Left lung (tissue), 4 donors: ENCODE measurements at regions not wholly inside any gene's neighbourhood (a gene's known extent, or its start where the extent isn't known, plus 50 kb on each side); places are given as distances from the start of the nearest gene placed in this dataset.
"Not testable (repeated sequence)": the region's sequence is repeated elsewhere in the genome, so short reads cannot be mapped to it uniquely, and the experiment has no call there.

Experiments
- ATAC-seq: fragments of 200-7000 bp; cut with Tn5 transposase; one replicate; pipeline ENCODE4 v1.9.1; 2020; ENCODE audit warnings: moderate library complexity
- DNase-seq, 4 donors: peaks; one replicate each; pipeline ENCODE4 v3.0.0-alpha.2; 2013 to 2020
- H3K27ac ChIP-seq, 2 donors: fragments of 200-600 bp; sonication (generic) in 1 of 2; one replicate each; pipeline versions ENCODE4 v1.5.0 to v1.8.0; 2020 to 2021
- H3K27me3 ChIP-seq, 2 donors: fragments of 200-600 bp; sonication (generic) in 1 of 2; one replicate each; pipeline versions ENCODE4 v1.5.0 to v1.8.0; 2020 to 2021
- H3K36me3 ChIP-seq, 2 donors: fragments of 200-600 bp; sonication (generic) in 1 of 2; one replicate each; pipeline versions ENCODE4 v1.5.0 to v1.8.0; 2020 to 2021
- H3K4me1 ChIP-seq, 2 donors: fragments of 200-600 bp; one replicate each; pipeline ENCODE4 v1.8.0; 2021
- H3K4me3 ChIP-seq, 2 donors: fragments of 200-600 bp; sonication (generic) in 1 of 2; one replicate each; pipeline versions ENCODE4 v1.5.0 to v1.8.0; 2020 to 2021; ENCODE audit warnings: mild to moderate bottlenecking in 1 of 2
- H3K9me3 ChIP-seq, 2 donors: fragments of 200-600 bp; sonication (generic) in 1 of 2; one replicate each; pipeline versions ENCODE4 v1.5.0 to v1.8.0; 2020 to 2021
- CTCF ChIP-seq, 2 donors: fragments of 200-600 bp; sonication (generic) in 1 of 2; IDR thresholded peaks; one replicate each; pipeline versions ENCODE4 v1.5.0 to v1.8.0; 2021; ENCODE audit warnings: antibody characterized with exemption in 2 of 2
- intact Hi-C, 2 donors: fragments of 100-400 bp; cut with DNase I; formaldehyde crosslinking; loops; one replicate each; pipeline versions ENCODE4 v1.11.2 to v1.14.2; 2022
- donor health status: DM: no; HTN: yes; CAD: no.
- donor health status: DM: no; HTN: no; CAD: no.

GRCh38 chrX:138890491-138890890, 179.0 kb upstream of the FGF13 start:
- Histone ChIP-seq H3K4me3 (no peak overlapping the region), H3K27me3 (no peaks in the 10 kb centered on the region), H3K36me3 (no peaks in the 10 kb centered on the region), H3K9me3 (no peaks in the 10 kb centered on the region), H3K27ac (no peak overlapping the region), H3K4me1 (no peaks in the 10 kb centered on the region)
- ATAC-seq: no peak
- DNase-seq: no peak
- intact Hi-C loops: no loop called here
- no peak for TF ChIP-seq CTCF (IDR thresholded peaks at IDR 0.05)

GRCh38 chrX:138889149-138889548, 177.6 kb upstream of the FGF13 start:
- no peaks in the 10 kb centered on the region for H3K4me1 ChIP-seq
- no peaks in the 10 kb centered on the region for H3K36me3 ChIP-seq
- no peaks in the 10 kb centered on the region for H3K9me3 ChIP-seq
- no peak for TF ChIP-seq CTCF (IDR thresholded peaks at IDR 0.05)
- DNase-seq (no peak), ATAC-seq (no peak)
- H3K4me3 ChIP-seq: no peak overlapping the region
- H3K27me3 ChIP-seq: no peaks in the 10 kb centered on the region
- intact Hi-C loops: no loop called here
- no peak overlapping the region for H3K27ac ChIP-seq

GRCh38 chrX:138886769-138887168, 175.3 kb upstream of the FGF13 start:
- Histone ChIP-seq H3K27ac (no peak overlapping the region), H3K4me3 (no peak overlapping the region), H3K4me1 (no peaks in the 10 kb centered on the region), H3K27me3 (no peaks in the 10 kb centered on the region), H3K36me3 (no peaks in the 10 kb centered on the region), H3K9me3 (no peaks in the 10 kb centered on the region)
- intact Hi-C loops: no loop called here
- no peak for ATAC-seq
- DNase-seq: no peak
- TF ChIP-seq CTCF (IDR thresholded peaks at IDR 0.05): no peak

GRCh38 chrX:138885886-138886285, 174.4 kb upstream of the FGF13 start:
- DNase-seq: no peak
- Histone ChIP-seq H3K4me1 (no peaks in the 10 kb centered on the region), H3K27ac (no peak overlapping the region), H3K36me3 (no peaks in the 10 kb centered on the region), H3K27me3 (no peaks in the 10 kb centered on the region), H3K9me3 (no peaks in the 10 kb centered on the region), H3K4me3 (no peak overlapping the region)
- no peak for TF ChIP-seq CTCF (IDR thresholded peaks at IDR 0.05)
- ATAC-seq: peak; percentile 21
- intact Hi-C loops: no loop called here

GRCh38 chrX:138880293-138880692, 168.8 kb upstream of the FGF13 start:
- DNase-seq, H3K36me3 ChIP-seq, H3K4me1 ChIP-seq, H3K9me3 ChIP-seq, intact Hi-C loops, ATAC-seq, H3K27me3 ChIP-seq, H3K27ac ChIP-seq, H3K4me3 ChIP-seq: not testable (repeated sequence)

GRCh38 chrX:138877746-138878145, 166.2 kb upstream of the FGF13 start:
- no peaks in the 10 kb centered on the region for H3K4me1 ChIP-seq
- H3K4me3 ChIP-seq: no peak overlapping the region

More at GRCh38 chrX:138877746-138878145, 166.2 kb upstream of the FGF13 start:
- Histone ChIP-seq H3K36me3 (no peaks in the 10 kb centered on the region), H3K27me3 (no peaks in the 10 kb centered on the region), H3K27ac (no peak overlapping the region), H3K9me3 (peaks cover 0 to 5% of the 10 kb centered on the region in 2 donors)
- ATAC-seq (no peak), DNase-seq (no peak)
- intact Hi-C loops: no loop called here
- TF ChIP-seq CTCF (IDR thresholded peaks at IDR 0.05): no peak
